Mammary epithelial cell (primary cell): ENCODE measurements at regions not wholly inside any gene's neighbourhood (a gene's known extent, or its start where the extent isn't known, plus 50 kb on each side); places are given as distances from the start of the nearest gene placed in this dataset.

Source experiments
- CTCF ChIP-seq, 2 donors: IDR thresholded peaks in 1 of 2; conservative IDR thresholded peaks in 1 of 2; 2 replicates each; pipeline ENCODE4 v1.5.1; 2011 to 2012; ENCODE audit warnings: inconsistent platforms in 2 of 2, low read length in 2 of 2, mild to moderate bottlenecking in 2 of 2, control low read depth in 1 of 2, low read depth in 1 of 2; ENCODE audit not compliant: insufficient read depth in 1 of 2; ENCODE audit errors: extremely low read depth in 1 of 2
- EZH2 ChIP-seq: IDR thresholded peaks from 2 replicates; pipeline ENCODE4 v1.6.1; 2012; ENCODE audit warnings: low read length, inconsistent platforms, borderline replicate concordance

GRCh38 chr1:29499104-29499650 is 262.9 kb downstream of the PTPRU start:
- no peak for TF ChIP-seq EZH2
- TF ChIP-seq CTCF (conservative IDR thresholded peaks at IDR 0.05 in 1 of 2, IDR thresholded peaks at IDR 0.05 in 1 of 2; ENCODE audit: extremely low read depth in 1 of 2, insufficient read depth in 1 of 2, low read depth in 1 of 2, low read length in 2 of 2), result no peak
